Islet of Langerhans (tissue), 1 donor: ENCODE measurements at regions not wholly inside any gene's neighbourhood (a gene's known extent, or its start where the extent isn't known, plus 50 kb on each side); places are given as distances from the start of the nearest gene placed in this dataset.
"Not testable (repeated sequence)": the region's sequence is repeated elsewhere in the genome, so short reads cannot be mapped to it uniquely, and the experiment has no call there.

Experiments used
- FAIRE-seq: peaks from one replicate; lab custom pipeline; 2011; peaks lifted over from hg19 to GRCh38; lab: Jason Lieb, UNC

DNA sequence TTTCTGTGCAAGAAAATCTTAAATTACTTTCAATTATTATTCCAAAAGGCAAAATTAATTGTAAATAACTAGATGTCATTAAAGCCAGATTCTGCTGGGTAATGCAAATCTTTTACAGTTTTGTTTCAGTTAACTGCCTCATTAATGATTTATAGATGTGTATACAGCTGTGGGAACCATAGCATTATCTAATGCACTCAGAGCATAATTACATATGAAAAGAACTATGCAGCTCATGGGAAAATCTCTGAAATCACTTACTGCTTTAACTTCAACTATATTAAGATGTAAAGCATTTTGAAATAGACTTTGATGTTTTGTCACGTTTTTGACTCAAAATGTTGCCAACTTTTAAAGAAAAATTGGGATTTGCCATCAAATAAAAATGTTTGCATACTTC lies 630.3 kb upstream of the KLHL4 start:
- FAIRE-seq: no peak

DNA sequence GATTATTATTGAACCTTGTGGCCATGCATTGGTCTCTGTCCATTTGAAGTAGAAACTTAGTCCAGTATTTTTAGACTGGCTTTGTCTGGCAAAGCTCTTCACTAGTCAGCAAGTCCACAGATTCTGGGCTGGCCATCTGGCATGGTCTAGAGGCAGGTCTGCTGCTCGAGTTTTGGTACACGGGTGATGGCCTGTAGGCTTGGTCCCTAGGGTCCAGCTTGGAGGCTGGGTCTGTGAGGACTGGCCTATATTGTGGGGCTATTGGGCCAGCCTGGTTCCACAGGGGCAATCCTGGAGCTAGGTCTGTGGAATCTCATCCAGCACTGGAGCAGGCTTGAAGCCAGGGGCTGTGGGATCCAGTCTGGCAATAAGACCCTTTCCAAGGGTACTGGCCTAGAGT lies 607.6 kb upstream of the KLHL4 start:
- no peak for FAIRE-seq

DNA sequence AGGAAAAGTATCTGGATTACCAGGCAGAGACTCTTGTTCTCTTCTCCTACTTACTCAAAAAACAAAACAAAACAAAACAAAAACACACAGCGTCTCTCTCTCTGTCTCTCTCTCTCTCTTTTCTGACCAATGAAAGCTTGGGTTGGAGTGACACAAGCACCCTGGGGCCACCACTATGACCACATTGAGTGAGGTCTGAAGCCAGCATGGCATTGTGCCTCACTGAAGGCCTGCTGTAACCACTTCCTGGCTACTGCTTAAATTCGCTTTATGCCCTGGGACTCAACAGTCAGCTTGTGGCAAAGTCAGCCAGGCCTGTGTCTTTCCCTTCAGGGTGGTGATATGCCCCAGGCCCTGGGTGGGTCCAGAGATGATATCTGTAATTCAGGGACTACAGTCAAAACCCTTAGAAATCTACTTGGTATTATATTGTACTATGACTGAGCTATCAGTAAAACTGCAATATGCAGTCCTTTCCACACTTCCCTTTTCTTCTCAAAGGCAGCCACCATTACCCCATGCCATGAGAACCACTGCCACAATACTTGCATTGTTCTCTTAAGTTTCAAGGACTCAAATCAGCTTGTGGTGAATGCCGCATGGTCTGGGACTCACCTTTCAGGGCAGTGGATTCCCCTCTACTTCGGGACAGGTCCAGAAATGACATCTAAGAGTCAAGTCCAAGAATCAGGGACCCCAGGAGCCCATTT lies 606.8 kb upstream of the KLHL4 start:
- no peak for FAIRE-seq

DNA sequence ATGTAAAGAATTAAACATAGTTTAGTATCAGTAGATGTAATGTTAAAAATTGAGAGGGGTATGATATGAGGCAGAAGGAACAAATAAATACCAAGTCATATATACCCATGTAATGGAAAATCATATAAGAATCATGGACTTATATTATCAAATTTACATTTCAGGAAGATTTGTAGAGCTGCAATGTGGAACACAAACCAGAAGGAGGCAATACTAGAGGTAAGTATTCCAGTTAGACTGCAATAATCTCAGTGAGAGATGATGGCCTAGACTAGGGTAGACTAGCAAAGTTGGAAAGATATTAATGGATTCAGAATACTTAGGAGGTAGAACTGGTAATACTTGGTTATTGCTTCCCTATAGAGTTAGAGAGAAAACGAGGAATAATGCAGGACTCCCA lies 603.0 kb upstream of the KLHL4 start:
- FAIRE-seq: no peak

DNA sequence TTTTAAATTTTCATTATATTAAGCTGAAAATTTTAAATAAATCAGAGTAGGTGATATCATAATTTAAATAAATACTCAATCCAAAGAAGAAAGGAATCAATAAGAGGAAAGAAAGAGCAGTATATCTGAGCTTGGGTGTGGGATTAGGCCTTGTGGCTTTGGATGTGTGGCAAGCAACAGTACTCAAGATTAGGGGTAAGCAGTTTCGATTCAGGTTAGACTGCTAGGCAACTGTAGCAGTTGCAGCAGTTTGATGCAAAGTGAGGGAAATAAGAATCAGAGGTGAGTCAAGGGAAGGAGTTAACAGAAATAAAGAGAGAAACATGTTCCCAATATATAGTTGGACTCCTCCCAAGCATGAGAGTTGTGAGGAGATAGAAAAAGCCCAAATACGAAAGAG lies 599.6 kb upstream of the KLHL4 start:
- no peak for FAIRE-seq

DNA sequence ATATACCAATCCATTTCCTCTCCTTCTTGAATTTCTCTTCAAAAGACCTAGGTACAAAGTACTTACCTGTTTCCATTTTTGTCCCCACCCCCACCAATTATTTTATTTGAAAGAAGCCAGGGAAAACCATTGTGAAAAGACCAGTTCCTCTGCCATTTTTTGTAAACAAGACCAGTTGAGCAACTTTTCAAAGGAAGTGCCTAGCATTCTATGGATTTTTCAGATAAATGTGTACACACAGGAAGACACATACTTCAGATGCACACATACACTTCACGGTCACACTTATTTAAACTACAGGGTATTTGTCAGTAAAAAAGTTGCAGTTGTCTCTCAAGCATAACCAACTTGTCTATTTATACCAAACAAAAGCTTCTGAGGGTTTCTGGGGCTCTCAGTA lies 587.2 kb upstream of the KLHL4 start:
- FAIRE-seq: no peak

DNA sequence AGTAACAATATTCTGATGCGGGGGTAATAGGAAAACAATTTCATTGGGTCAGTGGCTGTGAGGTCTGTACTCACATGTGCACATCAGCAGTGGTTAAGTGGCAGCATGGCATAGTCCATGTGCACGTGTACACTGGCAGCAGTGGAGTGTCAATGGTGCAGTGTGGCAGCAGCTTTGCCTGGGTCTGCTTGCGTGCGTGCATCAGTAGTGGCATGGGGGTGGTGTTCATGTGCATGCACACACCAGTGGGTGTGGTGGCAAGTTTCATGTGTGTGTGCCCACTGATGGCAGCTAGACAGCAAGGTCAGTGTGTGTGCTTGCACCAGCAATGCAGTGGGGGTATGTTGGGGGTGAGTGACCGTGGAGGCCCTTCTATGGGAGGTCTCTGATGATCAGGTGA lies 581.6 kb upstream of the KLHL4 start:
- no peak for FAIRE-seq

DNA sequence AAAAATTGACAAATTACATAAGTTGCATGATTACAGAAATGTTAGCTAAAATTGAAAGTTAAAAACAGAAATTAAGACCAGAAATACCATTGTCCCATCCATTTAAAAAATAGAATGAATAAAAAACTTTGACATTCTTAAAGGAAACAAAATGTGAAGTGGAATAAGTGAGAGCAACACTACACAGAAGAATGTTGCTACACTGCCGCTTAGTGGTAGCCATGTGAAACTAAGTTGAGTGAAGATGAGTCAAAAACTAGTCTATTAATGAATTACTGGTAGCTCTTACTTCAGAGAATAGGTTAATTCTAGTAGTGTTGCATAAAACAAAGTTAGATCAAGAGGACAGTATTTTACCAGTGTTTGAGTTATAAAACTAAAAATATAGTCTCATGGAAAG lies 571.0 kb upstream of the KLHL4 start:
- FAIRE-seq: peak; percentile 98

DNA sequence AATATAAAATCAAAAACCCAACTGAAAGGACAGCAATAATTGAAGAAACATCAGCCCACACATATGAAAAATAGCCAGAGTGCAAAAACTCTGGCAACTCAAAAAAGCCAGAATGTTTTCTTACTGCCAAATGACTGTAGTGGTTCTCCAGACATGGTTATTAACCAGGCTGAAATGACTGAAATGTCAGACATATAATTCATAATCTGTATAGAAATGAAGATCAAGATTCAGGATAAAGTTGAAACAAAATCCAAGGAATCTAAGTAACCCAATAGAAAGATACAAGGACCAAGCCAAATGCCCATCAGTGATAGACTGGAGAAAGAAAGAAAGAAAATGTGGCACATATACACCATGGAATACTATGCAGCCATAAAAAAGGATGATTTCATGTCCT lies 553.3 kb upstream of the KLHL4 start:
- no peak for FAIRE-seq

DNA sequence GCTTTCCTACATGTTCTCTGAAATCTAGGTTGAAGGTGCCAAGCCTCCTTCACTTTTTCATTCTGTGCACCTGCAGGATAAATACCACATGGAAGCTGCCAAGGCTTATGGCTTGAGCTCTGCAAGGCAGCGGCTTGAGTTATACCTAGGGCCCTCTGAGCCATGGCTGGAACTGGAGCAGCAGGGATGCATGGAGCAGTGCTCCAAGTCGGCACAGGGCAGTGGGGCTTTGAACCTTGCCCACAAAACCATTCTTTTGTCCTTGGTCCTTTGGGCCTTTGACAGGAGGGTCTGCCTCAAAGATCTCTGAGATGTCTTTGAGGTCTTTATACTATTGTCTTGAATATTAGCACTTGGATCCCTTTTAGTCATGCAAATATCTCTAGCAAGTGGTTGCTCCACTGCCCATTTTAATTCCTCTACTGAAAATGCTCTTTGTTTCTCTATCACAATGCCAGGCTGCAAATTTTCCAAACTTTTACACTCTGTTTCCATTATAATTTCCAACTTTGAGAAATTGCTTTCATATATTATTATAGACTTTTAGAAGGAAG lies 536.2 kb upstream of the KLHL4 start:
- FAIRE-seq: no peak

DNA sequence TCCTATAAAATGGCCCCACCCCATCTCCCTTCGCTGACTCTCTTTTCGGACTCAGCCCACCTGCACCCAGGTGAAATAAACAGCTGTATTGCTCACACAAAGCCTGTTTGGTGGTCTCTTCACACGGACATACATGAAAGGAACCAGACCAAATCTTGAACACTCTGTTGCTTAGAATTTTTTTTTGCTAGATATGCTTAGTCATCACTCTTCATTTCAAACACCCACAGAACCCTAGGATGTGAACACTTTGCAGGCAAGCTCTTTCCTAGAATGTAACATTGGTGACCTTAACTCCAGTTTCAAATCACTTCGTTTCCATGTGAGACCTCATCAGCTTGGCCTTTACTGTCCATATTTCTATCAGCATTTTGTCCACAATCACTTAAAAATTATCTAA lies 530.3 kb upstream of the KLHL4 start:
- not testable (repeated sequence) for FAIRE-seq

DNA sequence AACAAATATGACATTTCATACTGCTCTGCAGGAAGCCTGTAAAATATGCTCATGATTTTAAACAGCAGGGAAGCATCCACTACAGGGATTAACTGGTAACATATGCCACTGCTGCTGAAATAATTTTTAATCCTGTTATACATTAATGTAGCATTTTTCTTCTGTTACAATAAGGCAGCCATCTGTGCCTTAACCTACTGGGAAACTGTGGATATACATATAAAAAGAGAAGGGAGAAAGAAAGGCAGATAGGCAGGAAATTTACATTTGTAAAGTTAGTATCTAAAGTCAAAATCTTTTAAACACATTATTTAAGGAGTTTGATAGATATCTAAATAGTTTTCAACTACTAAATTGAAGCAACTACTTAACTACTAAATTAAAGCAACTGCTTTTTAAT lies 514.6 kb upstream of the KLHL4 start:
- no peak for FAIRE-seq

DNA sequence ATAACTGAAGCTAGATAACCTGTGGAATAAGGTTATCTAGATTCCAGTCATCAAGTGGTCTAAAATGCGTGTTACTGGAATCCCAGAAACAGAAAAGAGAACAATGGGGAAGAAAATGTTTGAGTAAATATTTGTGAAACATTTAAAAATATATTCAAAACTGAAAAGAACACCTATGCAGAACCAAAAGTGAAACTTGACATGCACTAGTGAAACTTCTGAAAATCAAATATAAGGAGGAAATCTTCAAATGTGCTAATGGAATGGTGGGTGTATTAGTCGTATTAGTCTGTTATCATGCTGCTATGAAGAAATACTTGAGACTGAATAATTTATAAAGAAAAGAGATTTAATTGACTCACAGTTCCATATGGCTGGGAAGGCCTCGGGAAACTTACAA lies 512.4 kb upstream of the KLHL4 start:
- FAIRE-seq: no peak

DNA sequence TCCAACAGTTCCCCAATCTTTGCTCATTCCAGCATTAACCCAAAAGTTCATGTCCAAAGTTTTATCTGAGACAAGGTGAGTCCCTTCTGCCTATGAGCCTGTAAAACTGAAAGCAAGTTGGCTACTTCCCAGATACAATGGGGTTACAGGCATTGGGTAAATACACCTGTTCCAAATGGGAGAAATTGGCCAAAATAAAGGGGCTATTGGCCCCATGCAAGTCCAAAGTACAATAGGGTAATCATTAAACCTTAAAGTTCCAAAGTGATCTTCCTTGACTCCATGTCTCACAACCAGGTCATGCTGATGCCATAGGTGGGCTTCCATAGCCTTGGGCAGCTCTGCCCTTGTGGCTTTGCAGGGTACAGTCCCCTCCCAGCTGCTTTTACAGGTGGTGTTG lies 511.7 kb upstream of the KLHL4 start:
- no peak for FAIRE-seq

DNA sequence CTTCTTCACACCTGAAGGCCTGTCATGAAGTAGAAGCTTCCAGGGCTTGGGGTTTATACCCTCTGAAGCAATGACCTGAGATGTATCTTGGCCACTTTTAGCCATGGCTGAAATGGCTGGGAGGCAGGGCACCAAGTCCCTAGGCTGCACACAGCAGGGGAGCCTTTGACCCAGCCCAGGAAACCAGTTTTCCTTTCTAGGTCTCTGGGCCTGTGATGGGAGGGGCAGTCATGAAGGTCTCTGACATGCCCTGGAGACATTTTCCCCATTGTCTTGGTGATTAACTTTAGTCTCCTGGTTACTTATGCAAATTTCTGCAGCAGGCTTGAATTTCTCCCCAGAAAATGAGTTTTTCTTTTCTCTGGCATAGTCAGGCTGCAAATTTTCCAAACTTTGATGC lies 511.0 kb upstream of the KLHL4 start:
- FAIRE-seq: no peak

DNA sequence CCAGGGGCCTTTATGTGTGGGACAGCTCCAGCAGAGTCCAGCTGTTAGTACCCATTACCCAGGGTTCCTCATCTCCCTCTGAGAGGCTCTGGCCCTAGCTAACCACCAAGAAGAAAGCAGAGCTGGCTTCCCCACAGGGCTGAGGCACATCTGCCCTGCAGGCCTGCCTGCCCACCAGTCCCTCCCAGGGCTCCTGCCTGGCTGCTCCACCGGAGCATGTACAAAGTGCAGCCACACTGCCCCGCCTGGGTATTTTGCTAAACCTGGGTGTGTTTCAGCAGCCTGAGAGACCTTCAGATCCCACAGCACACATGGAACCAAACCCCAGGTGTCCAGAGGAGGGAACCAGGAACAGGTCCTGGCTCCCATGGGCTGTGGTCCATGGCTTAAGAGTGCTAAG lies 500.4 kb upstream of the KLHL4 start:
- FAIRE-seq: no peak

DNA sequence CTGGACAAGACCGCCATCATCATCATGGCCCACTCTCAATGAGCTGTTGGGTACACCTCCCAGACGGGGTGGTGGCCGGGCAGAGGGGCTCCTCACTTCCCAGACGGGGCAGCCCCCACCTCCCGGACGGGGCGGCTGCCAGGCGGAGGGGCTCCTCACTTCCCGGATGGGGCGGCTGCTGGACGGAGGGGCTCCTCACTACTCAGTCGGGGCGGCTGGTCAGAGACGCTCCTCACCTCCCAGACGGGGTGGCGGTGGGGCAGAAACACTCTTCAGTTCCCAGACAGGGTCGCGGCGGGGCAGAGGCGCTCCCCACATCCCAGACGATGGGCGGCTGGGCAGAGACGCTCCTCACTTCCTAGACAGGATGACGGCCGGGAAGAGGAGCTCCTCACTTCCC lies 484.5 kb upstream of the KLHL4 start:
- not testable (repeated sequence) for FAIRE-seq

DNA sequence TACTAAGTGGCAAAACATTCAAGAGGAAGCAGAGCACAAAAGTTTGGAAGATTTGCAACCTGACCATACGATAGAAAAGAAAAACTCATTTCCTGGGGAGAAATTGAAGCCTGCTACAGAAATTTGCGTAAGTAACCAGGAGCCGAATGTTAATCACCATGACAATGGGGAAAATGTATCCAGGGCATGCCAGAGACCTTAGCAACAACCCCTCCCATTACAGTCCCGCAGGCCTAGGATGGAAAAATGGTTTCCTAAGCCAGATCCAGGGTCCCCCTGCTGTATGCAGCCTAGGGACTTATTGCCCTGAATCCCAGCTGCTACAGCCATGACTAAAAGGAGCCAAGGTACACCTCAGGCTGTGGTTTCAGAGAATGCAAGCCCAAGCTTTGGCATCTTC lies 472.2 kb upstream of the KLHL4 start:
- no peak for FAIRE-seq

DNA sequence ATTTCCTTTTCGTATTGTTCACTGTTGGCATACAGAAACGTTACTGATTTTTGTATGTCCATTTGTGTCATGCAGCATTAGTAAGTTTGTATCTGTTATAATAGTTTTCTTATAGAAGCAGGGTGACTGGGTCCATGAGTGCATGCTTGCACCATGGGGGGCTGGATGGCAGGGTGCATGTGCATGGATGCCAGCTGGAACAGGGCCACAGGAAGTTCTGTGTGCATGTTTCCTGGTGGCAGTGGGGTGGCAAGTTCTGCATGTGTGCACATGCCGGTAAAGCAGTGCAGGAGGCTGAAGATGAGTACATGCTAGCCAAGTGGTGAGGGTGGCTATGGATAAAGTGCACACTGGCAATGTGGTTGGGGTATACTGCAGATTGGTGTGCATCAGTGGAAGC lies 468.0 kb upstream of the KLHL4 start:
- no peak for FAIRE-seq

DNA sequence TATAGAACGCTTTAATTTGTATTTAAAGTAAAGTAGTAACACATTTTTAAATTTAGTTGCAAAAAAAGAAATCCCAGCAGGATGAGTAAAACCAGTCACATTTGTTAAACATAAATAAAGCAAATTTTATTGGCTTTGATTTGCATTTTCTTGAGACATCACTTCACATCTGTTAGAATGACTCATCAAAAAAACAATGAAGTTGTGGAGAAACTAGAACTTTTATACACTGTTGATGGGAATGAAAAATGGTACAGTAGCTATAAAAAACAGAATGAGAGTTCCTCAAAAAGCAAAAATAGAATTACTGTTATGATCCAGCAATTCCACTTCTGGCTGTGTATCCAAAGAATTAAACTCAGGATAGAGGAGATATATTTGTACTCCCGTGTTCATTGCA lies 454.0 kb upstream of the KLHL4 start:
- no peak for FAIRE-seq

DNA sequence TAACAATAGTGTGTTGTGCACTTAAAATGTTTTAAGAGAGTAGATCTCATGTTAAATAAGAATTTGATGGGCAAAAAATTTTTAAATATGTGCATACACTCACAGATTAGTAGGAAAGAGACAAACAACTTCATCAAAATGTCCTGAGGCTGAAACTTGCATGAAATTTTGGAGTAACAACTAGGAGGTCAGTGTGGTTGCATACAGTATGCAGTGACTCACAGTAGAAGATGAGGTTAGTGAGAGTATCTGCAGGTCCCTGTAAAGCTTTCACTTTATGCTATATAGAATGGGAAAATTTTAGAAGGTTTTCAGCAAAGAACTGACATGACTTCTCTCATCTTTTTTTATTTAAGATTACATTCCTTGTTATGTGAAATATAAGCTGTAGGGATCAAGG lies 453.1 kb upstream of the KLHL4 start:
- FAIRE-seq: no peak

DNA sequence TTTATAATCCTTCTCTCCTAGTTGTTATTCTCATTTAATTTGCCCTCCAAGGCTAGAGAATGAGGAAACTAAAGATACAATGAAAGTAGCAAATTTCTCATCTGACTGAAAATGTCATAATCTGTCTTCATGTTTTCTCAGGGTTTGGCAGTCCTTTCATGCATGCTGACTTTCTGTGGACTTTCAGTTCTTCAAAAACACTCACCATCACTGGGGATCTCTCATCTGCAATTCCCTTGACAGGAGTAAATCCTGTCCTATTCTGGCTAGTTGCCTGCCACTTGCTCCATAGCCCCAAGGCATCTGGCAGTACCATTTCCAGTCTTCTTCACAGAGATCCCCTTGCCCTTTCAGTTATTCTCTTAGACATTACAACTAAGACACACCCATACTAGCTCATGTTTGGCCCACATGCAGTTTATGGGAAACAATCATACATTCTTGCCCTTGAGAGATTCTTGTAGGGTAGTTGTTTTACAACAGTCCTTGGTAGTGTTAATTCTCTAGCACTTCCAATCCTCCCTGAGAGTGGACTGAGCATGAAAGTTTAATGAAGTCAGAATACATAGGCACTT lies 449.7 kb upstream of the KLHL4 start:
- no peak for FAIRE-seq

DNA sequence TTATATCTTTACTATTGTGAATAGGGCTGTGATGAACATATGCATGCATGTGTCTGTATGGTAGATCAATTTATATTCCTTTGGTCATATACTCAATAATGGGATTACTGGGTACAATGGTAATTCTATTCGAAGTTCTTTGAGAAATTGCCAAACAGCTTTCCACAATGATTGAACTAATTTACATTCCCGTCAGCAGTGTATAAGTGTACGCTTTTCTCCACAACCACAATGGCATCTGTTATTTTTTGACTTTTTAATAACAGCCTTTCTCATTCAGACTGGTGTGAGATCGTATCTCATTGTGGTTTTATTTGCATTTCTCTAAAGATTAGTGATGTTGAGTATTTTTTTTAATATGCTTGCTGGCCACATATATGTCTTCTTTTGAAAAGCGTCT lies 439.4 kb upstream of the KLHL4 start:
- FAIRE-seq: no peak

DNA sequence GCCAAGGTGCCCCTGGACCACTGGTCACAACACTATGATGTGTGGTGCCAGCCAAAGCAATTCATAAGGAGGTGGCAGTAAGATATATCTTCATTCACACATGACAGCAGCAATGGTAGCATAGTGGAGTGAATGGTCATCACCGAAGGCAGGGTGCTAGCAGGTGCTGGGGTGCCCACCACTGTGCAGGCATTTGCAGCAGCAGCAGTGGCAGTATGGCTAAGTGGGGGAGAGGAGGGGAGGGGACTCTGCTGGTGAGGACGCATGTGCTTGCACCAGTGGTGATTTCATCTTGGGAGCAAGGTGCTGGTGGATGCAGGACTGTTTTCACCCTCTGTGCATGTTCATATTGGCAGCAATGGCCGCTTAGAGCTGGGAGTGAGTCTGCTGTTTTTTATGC lies 419.1 kb upstream of the KLHL4 start:
- no peak for FAIRE-seq
